WTC11 (cell line): ENCODE measurements at regions not wholly inside any gene's neighbourhood (a gene's known extent, or its start where the extent isn't known, plus 50 kb on each side); places are given as distances from the start of the nearest gene placed in this dataset.

Experiments
- NFATC4 ChIP-seq: fragments of 250-450 bp; sonication (Bioruptor Pico); IDR thresholded peaks from 2 replicates; pipeline ENCODE4 v1.9.0; 2021; ENCODE audit warnings: mild to moderate bottlenecking
- TP53 ChIP-seq: sonication (generic); formaldehyde crosslinking; IDR thresholded peaks from 2 replicates; pipeline ENCODE4 v1.8.1; 2023; ENCODE audit warnings: mild to moderate bottlenecking, missing genetic modification reagents
- ZNF138 ChIP-seq: sonication (generic); formaldehyde crosslinking; conservative IDR thresholded peaks from 2 replicates; pipeline ENCODE4 v1.8.1; 2022; ENCODE audit warnings: mild to moderate bottlenecking, moderate library complexity, missing genetic modification reagents
- TF ChIP-seq, protein P1 (sequence below): sonication (generic); formaldehyde crosslinking; IDR thresholded peaks from 2 replicates; pipeline ENCODE4 v1.8.0; 2022; ENCODE audit warnings: mild to moderate bottlenecking, missing genetic modification reagents
- TF ChIP-seq, protein P2 (sequence below): fragments of 200-600 bp; IDR thresholded peaks from 2 replicates; pipeline ENCODE4 v1.8.0; 2022; ENCODE audit warnings: antibody characterized with exemption
- TF ChIP-seq, protein P3 (sequence below): sonication (generic); formaldehyde crosslinking; conservative IDR thresholded peaks from 2 replicates; pipeline ENCODE4 v1.8.1; 2022; ENCODE audit warnings: mild to moderate bottlenecking, missing genetic modification reagents

DNA sequence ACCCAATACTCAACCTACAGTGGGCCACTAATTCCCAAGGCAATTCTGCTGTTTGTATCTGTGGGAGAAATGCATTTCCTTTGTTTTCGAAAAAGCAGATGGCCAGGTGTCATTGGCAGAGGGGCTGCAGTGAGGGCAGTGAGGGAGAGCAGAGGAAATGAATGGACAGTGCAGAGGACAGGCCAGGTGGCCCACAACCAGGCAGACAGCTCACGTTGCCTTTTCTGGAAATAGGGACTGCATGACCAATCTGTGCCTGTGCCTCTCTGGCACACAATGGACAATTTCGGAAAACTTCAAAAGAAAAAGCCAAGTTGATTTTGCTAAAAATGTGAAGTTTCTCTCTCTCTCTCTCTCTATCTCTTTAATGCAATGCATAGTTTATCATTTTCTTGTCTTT, 52.6 kb upstream of the ETS2 start:
- TF ChIP-seq, protein P1, sequence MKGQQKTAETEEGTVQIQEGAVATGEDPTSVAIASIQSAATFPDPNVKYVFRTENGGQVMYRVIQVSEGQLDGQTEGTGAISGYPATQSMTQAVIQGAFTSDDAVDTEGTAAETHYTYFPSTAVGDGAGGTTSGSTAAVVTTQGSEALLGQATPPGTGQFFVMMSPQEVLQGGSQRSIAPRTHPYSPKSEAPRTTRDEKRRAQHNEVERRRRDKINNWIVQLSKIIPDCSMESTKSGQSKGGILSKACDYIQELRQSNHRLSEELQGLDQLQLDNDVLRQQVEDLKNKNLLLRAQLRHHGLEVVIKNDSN (CRISPR knock-in tag), result no peak
- TF ChIP-seq, protein P2, sequence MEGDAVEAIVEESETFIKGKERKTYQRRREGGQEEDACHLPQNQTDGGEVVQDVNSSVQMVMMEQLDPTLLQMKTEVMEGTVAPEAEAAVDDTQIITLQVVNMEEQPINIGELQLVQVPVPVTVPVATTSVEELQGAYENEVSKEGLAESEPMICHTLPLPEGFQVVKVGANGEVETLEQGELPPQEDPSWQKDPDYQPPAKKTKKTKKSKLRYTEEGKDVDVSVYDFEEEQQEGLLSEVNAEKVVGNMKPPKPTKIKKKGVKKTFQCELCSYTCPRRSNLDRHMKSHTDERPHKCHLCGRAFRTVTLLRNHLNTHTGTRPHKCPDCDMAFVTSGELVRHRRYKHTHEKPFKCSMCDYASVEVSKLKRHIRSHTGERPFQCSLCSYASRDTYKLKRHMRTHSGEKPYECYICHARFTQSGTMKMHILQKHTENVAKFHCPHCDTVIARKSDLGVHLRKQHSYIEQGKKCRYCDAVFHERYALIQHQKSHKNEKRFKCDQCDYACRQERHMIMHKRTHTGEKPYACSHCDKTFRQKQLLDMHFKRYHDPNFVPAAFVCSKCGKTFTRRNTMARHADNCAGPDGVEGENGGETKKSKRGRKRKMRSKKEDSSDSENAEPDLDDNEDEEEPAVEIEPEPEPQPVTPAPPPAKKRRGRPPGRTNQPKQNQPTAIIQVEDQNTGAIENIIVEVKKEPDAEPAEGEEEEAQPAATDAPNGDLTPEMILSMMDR, result no peak
- TF ChIP-seq ZNF138 (CRISPR knock-in tag) (no peak), TP53 (no peak), NFATC4 (CRISPR knock-in tag) (no peak)
- TF ChIP-seq, protein P3, sequence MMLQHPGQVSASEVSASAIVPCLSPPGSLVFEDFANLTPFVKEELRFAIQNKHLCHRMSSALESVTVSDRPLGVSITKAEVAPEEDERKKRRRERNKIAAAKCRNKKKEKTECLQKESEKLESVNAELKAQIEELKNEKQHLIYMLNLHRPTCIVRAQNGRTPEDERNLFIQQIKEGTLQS (CRISPR knock-in tag), result no peak
